Hepatocyte (in vitro differentiated cells): ENCODE measurements at regions not wholly inside any gene's neighbourhood (a gene's known extent, or its start where the extent isn't known, plus 50 kb on each side); places are given as distances from the start of the nearest gene placed in this dataset.

Source experiments
- EZH2 ChIP-seq: fragments of 200-600 bp; sonication (generic); IDR thresholded peaks from 2 replicates; pipeline ENCODE4 v1.6.1; 2016; ENCODE audit warnings: antibody characterized with exemption, mild to moderate bottlenecking, borderline replicate concordance
- TF ChIP-seq, protein P1 (sequence below): fragments of 200-600 bp; sonication (generic); IDR thresholded peaks from 2 replicates; pipeline ENCODE4 v1.5.1; 2016; ENCODE audit warnings: antibody characterized with exemption, mild to moderate bottlenecking; ENCODE audit not compliant: poor library complexity

DNA sequence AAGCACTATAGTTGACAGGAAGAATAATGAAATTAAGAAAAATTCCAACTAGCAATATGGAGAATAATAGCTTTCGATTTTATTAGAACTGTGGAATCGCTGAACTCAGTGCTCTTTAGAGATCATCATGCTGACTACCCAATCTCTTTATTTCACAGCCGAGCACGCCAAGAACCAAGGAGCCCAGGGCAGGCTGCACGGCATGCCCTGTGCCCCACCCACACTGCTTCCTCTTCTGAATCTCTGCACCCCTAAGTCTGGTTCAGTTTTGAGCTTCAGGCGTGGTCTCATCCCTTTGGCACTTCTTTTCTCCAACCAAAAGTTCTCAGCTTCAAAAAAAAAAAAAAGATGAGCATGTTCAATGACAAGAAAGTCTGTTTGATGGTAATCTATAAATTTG is 92.4 kb upstream of the ZNF800 start:
- TF ChIP-seq, protein P1, sequence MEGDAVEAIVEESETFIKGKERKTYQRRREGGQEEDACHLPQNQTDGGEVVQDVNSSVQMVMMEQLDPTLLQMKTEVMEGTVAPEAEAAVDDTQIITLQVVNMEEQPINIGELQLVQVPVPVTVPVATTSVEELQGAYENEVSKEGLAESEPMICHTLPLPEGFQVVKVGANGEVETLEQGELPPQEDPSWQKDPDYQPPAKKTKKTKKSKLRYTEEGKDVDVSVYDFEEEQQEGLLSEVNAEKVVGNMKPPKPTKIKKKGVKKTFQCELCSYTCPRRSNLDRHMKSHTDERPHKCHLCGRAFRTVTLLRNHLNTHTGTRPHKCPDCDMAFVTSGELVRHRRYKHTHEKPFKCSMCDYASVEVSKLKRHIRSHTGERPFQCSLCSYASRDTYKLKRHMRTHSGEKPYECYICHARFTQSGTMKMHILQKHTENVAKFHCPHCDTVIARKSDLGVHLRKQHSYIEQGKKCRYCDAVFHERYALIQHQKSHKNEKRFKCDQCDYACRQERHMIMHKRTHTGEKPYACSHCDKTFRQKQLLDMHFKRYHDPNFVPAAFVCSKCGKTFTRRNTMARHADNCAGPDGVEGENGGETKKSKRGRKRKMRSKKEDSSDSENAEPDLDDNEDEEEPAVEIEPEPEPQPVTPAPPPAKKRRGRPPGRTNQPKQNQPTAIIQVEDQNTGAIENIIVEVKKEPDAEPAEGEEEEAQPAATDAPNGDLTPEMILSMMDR: no peak
- TF ChIP-seq EZH2: no peak
